ENCODE measurements at regions not wholly inside any gene's neighbourhood (a gene's known extent, or its start where the extent isn't known, plus 50 kb on each side); places are given as distances from the start of the nearest gene placed in this dataset.

DNA sequence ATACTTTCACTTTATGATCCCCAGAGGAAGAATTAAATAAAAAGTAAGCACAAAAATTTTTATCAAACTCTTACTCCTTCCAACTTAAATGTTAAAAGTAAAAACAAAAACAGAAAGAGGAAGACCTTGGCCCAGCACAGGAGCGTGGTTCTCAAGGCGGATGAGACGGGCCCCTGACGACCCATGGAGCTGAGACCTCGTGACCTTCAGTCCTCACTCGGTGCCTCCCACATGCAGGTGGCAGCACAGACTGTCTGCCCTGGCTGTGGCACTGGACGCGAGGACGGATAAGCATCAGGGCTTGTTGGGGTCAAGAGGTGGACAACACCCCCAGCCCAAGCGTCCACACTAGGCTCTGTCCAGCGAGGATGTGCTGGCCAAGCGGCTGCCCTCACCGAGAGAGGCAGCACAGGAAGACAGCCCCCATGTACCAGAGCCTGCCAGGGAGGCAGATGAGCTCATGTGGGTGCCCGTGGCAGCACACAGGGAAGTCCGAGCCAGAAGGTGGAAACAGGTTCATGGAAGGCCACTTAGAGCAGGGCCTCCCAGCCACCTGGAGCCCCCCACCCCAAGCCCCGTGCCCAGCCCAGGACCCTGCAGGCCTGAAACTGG lies 1389.8 kb downstream of the TBC1D22A start:
- no peak for DNase-seq

DNA sequence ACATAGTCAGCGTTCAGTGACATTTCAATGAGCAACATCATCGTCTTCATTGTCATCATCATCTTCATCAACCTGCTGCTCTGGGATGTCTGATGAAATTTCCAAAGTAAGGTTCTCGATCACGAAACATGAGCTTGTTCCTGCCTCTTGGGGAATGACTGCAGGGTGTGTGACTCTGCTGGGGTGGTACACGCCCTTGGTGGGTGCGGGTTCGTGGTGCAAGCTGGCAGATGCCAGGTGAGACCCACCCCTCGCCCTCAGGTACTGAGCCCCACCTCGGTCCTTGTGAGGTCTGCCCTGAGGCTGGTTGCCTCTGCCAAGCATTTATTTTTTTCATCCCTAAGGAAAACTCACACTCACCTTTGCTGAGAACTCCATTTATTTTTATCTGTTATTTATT lies 1389.2 kb downstream of the TBC1D22A start:
- no peak for DNase-seq

GRCh38 chr22:48147831-48148230 lies 1385.4 kb downstream of the TBC1D22A start:
- DNase-seq: no peak

- DNase-seq: no peak
These were observed 1385.0 kb downstream of the TBC1D22A start for GRCh38 chr22:48147404-48147803.

DNA sequence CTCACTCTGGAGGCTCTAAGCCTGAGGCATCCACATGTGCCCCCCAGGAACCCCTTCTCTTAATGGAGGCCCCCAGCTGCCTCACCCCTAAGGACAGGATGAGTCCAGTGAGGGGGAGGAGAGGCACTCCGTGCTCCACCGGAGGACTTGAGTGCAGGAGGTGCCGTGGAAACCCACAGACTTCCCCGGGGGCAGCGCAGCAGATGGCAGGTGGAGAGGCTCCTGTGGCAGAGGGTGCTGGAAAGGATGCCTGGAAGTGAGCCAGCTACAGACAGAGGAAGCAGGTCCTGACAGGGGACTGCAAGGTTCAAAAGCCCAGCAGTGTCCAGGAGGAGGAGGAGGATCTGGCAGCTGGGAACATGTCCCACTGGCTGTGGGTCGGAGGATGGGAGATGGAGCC lies 1384.0 kb downstream of the TBC1D22A start:
- DNase-seq: no peak

DNA sequence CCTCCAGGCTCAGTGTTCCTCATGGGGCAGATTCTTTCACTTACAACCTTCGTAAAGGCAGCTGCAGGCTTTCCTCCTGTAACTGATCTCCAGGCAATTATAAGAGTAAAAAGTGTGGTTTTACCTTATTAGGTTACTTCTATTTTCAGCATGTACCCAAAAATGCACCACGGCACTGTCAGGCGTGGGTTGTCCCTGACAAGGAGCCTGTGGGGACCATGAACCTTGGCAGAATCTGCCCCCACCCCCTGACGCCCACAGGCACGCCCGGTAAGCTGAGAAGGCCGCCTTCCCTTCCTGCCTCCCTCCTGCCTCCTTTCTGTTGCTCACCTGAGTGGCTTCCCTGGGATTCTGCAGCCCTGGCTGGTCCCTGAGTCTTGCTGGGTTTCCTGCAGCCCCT lies 1383.3 kb downstream of the TBC1D22A start:
- DNase-seq: no peak

GRCh38 chr22:48144318-48144717 lies 1381.9 kb downstream of the TBC1D22A start:
- no peak for DNase-seq

DNA sequence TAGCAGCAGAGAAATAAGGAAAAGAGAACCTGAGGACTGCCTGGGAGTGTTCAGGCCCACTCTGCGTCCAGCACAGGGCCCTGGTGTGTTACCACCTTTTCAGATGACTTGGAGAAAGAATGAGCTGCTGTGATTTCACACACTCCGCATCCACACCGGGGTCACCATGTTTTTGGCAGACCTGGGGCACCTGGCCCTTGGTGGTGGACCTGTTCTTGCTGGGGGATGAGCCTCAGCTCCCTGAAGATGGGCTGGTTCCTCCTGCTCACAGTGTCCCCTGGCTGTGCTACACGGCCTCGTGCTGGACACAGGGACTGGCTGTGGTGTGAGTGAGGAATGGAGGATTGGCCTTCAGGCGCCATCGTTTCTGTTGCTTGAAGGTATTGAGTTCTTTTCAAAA lies 1381.4 kb downstream of the TBC1D22A start:
- DNase-seq: no peak

- DNase-seq: no peak
These were observed 1379.9 kb downstream of the TBC1D22A start for GRCh38 chr22:48142388-48142787.

DNA sequence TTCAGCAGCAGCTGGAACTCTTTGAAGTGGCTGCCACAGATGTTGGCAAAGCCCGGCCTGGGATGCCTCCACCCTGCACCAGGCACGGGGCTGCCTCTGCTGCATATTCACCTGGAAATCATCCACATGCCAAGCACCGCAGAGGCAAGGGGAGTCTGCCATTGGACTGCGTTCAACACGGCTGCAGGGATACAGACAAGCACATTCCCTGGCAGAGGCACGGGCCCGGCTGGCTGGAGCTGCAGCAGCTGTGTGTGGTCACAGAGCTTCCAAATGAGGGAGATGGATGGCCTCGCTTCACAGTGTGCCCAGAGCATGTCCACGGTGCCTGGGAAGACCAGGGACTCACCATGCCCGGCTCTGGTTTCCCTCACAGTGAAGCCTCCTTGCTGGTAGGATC lies 1378.9 kb downstream of the TBC1D22A start:
- no peak for DNase-seq

GRCh38 chr22:48140261-48140813 lies 1377.9 kb downstream of the TBC1D22A start:
- no peak for DNase-seq

- no peak for DNase-seq
These were observed 1377.3 kb downstream of the TBC1D22A start for GRCh38 chr22:48139776-48140175.

DNA sequence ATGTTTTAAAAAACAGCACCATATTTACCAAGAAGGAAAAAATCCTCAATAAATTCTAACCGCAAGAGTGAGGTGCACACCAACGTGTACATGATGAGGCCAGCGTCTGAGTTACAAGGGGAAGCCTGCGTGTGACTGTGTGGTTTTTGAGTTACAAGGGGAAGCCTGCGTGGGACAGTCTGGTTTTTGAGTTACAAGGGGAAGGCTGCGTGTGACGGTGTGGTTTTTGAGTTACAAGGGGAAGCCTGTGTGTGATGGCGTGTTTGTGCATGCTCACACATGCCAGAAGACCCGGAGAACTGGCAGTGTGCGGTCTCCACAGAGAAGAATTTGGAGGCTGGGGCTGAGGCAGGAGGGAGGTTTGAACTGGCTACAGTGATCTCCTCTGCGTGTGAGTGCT lies 1376.4 kb downstream of the TBC1D22A start:
- DNase-seq: no peak

- DNase-seq: no peak
These were observed 1376.0 kb downstream of the TBC1D22A start for GRCh38 chr22:48138427-48138826.

- no peak for DNase-seq
These were observed 1375.2 kb downstream of the TBC1D22A start for GRCh38 chr22:48137640-48138039.

DNA sequence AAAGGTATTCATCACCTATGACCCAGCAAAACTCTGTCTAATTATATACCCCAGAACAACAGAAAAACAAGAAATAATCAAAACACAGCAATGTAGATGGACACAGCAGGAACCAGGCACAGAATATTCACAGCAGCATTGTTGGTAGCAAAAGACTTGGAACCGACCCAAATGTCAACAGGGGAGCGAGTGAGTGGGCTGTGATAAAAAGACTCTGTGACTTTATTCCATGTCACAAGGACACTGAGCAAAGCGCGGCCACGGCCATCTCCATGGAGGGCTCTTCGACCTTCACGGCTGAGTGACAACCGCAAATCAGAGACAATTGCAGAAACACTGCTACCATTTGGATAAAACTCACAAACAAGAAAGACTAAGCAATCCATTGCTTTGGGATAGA lies 1373.1 kb downstream of the TBC1D22A start:
- peak; percentile 14 for DNase-seq

DNA sequence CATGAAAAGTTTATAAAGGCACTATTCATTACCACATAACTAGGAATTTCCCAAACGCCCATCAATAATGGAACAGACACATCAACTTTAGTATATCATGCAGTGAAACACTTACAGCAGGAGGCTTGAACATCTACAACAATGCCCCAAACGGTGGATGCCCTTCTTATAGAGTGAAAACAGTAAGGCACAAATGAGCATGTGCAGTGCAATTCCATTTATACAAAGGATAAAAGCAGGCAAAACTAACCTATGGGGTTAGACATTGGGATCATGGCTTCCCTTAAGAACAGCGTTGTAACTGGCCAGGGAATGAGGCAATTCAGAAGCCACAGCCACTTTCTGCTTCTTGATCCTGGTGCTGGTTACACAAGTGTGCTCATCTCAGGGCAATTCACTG lies 1363.0 kb downstream of the TBC1D22A start:
- DNase-seq: no peak

DNA sequence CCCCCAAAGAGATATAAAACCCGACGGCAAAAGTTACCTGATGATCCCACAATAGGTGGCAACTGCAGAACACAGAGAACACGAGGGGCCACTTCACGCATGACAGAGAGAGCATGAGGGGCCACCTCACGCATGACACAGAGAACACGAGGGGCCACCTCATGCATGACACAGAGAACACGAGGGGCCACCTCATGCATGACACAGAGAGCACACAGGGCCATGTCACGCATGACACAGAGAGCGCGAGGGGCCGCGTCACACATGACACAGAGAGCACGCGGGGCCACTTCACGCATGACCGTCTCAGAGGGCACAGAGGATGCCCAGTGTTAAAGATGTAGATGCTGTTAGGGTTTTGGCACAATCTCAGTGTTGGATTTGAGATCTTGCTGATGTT lies 1359.5 kb downstream of the TBC1D22A start:
- no peak for DNase-seq

DNA sequence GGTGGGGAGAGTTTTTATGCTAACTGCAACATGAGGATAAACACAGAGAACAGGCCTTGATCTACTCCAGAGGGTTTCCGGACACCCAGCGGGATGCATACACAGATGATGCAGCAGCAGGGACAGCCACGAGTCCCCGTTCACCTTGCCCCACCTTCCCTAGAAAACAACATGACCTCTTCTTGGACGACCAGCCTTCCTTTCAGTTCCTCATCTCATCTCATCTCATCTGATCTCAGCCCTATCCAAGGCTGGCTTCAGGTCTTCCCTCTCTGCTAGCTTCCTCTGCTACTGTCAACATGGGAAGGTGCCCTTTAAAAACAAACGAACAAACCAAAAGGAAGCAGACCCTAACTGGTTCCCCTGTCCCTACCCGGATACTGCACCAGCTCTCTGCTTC lies 1356.2 kb downstream of the TBC1D22A start:
- no peak for DNase-seq

- no peak for DNase-seq
These were observed 1354.4 kb downstream of the TBC1D22A start for GRCh38 chr22:48116871-48117270.

DNA sequence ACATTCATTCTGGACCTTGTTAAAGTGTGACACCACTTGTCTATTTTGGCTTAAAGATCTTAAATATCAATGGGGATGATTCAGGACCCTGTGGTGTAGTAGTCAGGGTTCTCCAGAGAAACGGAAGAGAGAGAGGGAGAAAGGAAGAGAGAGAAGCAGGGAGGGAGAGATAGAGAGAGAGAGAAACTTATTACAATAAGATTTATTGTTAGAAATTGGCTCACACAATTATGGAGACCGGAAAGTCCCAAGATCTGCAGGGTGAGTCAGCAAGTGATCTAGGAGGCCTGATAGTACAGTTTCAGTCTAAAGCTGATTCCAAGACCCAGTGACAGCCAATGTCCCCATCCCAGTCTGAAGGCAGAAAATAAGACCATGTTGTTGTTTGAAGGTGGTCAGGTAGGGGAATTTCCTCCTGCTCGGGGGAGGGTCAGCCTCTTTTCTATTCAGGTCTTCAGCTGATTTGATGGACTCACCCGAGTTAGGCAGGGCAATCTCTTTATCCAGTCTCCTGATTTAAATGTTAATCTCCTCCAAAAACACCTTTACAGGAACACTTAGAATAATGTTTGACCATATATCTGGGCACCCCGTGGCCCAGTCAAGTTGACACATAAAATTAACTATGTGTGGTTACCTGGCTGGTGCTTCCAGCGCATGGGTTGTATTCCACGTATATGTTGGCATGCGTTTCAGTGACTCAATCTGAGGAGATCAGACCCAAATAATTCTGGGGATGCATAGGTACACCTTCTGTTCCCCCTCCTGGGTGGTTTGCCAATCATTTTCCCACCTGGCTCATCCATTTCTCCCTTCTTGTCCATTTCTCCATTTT lies 1350.5 kb downstream of the TBC1D22A start:
- no peak for DNase-seq

DNA sequence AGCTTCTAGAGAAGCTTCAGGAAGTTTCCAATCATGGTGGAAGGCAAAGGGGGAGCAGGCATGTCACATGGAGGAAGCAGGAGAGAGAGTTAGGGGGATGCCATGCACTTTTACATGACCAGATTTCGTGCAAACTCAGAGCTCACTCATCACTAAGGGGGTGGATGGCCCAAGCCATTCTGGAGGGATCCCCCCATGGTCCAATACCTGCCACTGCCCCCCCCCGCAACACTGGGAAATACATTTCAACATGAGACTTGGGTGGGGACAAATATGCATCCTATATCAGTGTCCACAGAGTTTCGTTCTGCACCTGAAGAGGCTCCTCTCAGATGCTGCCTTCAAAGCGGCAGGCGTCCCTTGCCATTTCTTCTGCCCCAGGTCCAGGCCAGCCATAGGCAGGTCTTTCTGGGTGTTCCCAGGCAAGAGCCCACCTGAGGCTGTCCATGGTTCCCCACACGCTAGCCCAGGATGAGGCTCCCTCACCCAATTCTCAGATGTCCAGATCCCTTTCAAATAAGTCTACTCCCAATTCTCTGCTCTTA lies 1344.3 kb downstream of the TBC1D22A start:
- DNase-seq: no peak

GRCh38 chr22:48106215-48106614 lies 1343.8 kb downstream of the TBC1D22A start:
- DNase-seq: no peak

- no peak for DNase-seq
These were observed 1342.8 kb downstream of the TBC1D22A start for GRCh38 chr22:48105259-48105658.
